ENCODE measurements at regions not wholly inside any gene's neighbourhood (a gene's known extent, or its start where the extent isn't known, plus 50 kb on each side); places are given as distances from the start of the nearest gene placed in this dataset.
"Not testable (repeated sequence)": the region's sequence is repeated elsewhere in the genome, so short reads cannot be mapped to it uniquely, and the experiment has no call there.

- DNase-seq = no peak
These were observed 434.0 kb upstream of the RUNX1 start for GRCh38 chr21:35482933-35483662.

GRCh38 chr21:35482096-35482495 lies 433.0 kb upstream of the RUNX1 start:
- no peak for DNase-seq

GRCh38 chr21:35481005-35481404 lies 431.9 kb upstream of the RUNX1 start:
- DNase-seq = no peak

- DNase-seq = no peak
These were observed 430.4 kb upstream of the RUNX1 start for GRCh38 chr21:35479529-35479928.

- no peak for DNase-seq
These were observed 430.0 kb upstream of the RUNX1 start for GRCh38 chr21:35479065-35479448.

- DNase-seq = no peak
These were observed 429.3 kb upstream of the RUNX1 start for GRCh38 chr21:35478161-35479064.

- no peak for DNase-seq
These were observed 428.5 kb upstream of the RUNX1 start for GRCh38 chr21:35477622-35478021.

- DNase-seq = no peak
These were observed 427.7 kb upstream of the RUNX1 start for GRCh38 chr21:35476621-35477395.

GRCh38 chr21:35475762-35476161 lies 426.7 kb upstream of the RUNX1 start:
- no peak for DNase-seq

GRCh38 chr21:35475009-35475408 lies 425.9 kb upstream of the RUNX1 start:
- DNase-seq = no peak

- DNase-seq = no peak
These were observed 424.4 kb upstream of the RUNX1 start for GRCh38 chr21:35473496-35473895.

- no peak for DNase-seq
These were observed 421.4 kb upstream of the RUNX1 start for GRCh38 chr21:35470522-35470921.

GRCh38 chr21:35469498-35469897 lies 420.4 kb upstream of the RUNX1 start:
- DNase-seq = no peak

- no peak for DNase-seq
These were observed 419.9 kb upstream of the RUNX1 start for GRCh38 chr21:35468991-35469390.

- DNase-seq = no peak
These were observed 418.5 kb upstream of the RUNX1 start for GRCh38 chr21:35467566-35467965.

GRCh38 chr21:35466681-35467080 lies 417.6 kb upstream of the RUNX1 start:
- not testable (repeated sequence) for DNase-seq

- no peak for DNase-seq
These were observed 416.6 kb upstream of the RUNX1 start for GRCh38 chr21:35465741-35466140.

GRCh38 chr21:35461700-35462099 lies 412.6 kb upstream of the RUNX1 start:
- DNase-seq = no peak

GRCh38 chr21:35460441-35460840 lies 411.3 kb upstream of the RUNX1 start:
- DNase-seq = no peak

GRCh38 chr21:35458405-35458804 lies 409.3 kb upstream of the RUNX1 start:
- DNase-seq = no peak

GRCh38 chr21:35457097-35457804 lies 408.1 kb upstream of the RUNX1 start:
- DNase-seq = no peak

GRCh38 chr21:35451276-35451675 lies 402.2 kb upstream of the RUNX1 start:
- no peak for DNase-seq

GRCh38 chr21:35450830-35451229 lies 401.7 kb upstream of the RUNX1 start:
- no peak for DNase-seq
